Keratinocyte (primary cell): ENCODE measurements at regions not wholly inside any gene's neighbourhood (a gene's known extent, or its start where the extent isn't known, plus 50 kb on each side); places are given as distances from the start of the nearest gene placed in this dataset.

ENCODE experiments used
- EZH2 ChIP-seq: IDR thresholded peaks from one replicate; pipeline ENCODE4 v1.6.1; 2012; ENCODE audit warnings: inconsistent platforms, mild to moderate bottlenecking, low read length, moderate library complexity
- TF ChIP-seq, protein P1 (sequence below), 3 experiments: IDR thresholded peaks in 1 of 3; conservative IDR thresholded peaks in 1 of 3; optimal IDR thresholded peaks in 1 of 3; 2 replicates in 2 of 3; 3 replicates in 1 of 3; pipeline versions ENCODE3 to v1.5.1; 2011; ENCODE audit warnings: low read length in 3 of 3, mild to moderate bottlenecking in 3 of 3, moderate library complexity in 2 of 3, control low read depth in 1 of 3, inconsistent platforms in 1 of 3; ENCODE audit not compliant: insufficient read depth in 2 of 3; ENCODE audit errors: extremely low read depth in 1 of 3

DNA sequence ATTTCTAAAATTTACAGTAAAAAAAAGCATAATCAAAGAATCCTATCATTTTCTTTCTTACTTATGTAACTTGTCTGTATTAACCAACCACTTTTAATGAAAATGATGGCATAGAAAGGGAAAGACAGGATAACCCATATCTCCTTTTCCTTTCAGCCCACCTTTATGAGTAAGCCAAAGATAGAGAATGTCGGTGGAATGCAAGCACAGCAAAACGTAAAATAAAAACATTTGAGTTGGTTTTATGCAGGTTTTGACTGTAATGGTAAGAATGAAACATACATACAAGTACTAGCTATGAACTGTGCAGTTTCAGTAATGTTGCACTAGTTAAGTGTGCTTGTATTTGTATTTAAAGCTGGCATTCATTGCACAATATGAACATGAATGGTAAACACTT lies 360.3 kb downstream of the FOXG1 start:
- TF ChIP-seq, protein P1, sequence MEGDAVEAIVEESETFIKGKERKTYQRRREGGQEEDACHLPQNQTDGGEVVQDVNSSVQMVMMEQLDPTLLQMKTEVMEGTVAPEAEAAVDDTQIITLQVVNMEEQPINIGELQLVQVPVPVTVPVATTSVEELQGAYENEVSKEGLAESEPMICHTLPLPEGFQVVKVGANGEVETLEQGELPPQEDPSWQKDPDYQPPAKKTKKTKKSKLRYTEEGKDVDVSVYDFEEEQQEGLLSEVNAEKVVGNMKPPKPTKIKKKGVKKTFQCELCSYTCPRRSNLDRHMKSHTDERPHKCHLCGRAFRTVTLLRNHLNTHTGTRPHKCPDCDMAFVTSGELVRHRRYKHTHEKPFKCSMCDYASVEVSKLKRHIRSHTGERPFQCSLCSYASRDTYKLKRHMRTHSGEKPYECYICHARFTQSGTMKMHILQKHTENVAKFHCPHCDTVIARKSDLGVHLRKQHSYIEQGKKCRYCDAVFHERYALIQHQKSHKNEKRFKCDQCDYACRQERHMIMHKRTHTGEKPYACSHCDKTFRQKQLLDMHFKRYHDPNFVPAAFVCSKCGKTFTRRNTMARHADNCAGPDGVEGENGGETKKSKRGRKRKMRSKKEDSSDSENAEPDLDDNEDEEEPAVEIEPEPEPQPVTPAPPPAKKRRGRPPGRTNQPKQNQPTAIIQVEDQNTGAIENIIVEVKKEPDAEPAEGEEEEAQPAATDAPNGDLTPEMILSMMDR (optimal IDR thresholded peaks at IDR 0.05 in 1 of 3, IDR thresholded peaks at IDR 0.05 in 1 of 3, conservative IDR thresholded peaks at IDR 0.05 in 1 of 3; ENCODE audit: extremely low read depth in 1 of 3, insufficient read depth in 2 of 3, low read length in 3 of 3): no peak
- no peak for TF ChIP-seq EZH2
